Liver (tissue), 8 donors: ENCODE measurements at regions not wholly inside any gene's neighbourhood (a gene's known extent, or its start where the extent isn't known, plus 50 kb on each side); places are given as distances from the start of the nearest gene placed in this dataset.

Source experiments
- DNase-seq: peaks from one replicate; pipeline ENCODE4 v3.0.0-alpha.2; 2017; ENCODE audit warnings: low spot score
- H3K27ac ChIP-seq, 2 donors: one replicate each; pipeline ENCODE4 v1.7.0; 2013; ENCODE audit warnings: inconsistent platforms in 2 of 2, low read length in 2 of 2, control low read depth in 1 of 2, low read depth in 1 of 2, mild to moderate bottlenecking in 1 of 2
- H3K27me3 ChIP-seq, 4 donors: one replicate each; pipeline versions ENCODE4 v1.6.1 to v1.7.0; 2013; ENCODE audit warnings: low read length in 3 of 4, inconsistent platforms in 1 of 4, mild to moderate bottlenecking in 1 of 4, moderate library complexity in 1 of 4; ENCODE audit not compliant: control insufficient read depth in 4 of 4, insufficient read depth in 4 of 4
- H3K36me3 ChIP-seq, 4 donors: one replicate each; pipeline versions ENCODE4 v1.6.1 to v1.7.0; 2013; ENCODE audit warnings: low read length in 3 of 4, mild to moderate bottlenecking in 3 of 4, low read depth in 1 of 4, moderate library complexity in 1 of 4; ENCODE audit not compliant: control insufficient read depth in 4 of 4, insufficient read depth in 3 of 4
- H3K4me1 ChIP-seq, 4 donors: one replicate each; pipeline versions ENCODE4 v1.6.1 to v1.7.0; 2013; ENCODE audit warnings: low read length in 3 of 4, mild to moderate bottlenecking in 3 of 4, moderate library complexity in 1 of 4; ENCODE audit not compliant: control insufficient read depth in 4 of 4, insufficient read depth in 4 of 4
- H3K4me3 ChIP-seq, 3 donors: one replicate each; pipeline versions ENCODE4 v1.6.1 to v1.7.0; 2013; ENCODE audit warnings: low read length in 3 of 3, control low read depth in 1 of 3, low read depth in 1 of 3, mild to moderate bottlenecking in 1 of 3
- H3K9ac ChIP-seq, 2 donors: one replicate each; pipeline ENCODE4 v1.7.0; 2013; ENCODE audit warnings: low read length in 2 of 2, mild to moderate bottlenecking in 2 of 2, moderate library complexity in 2 of 2, control low read depth in 1 of 2, low read depth in 1 of 2
- H3K9me3 ChIP-seq, 4 donors: one replicate each; pipeline versions ENCODE4 v1.6.1 to v1.7.0; 2013; ENCODE audit warnings: low read length in 3 of 4; ENCODE audit not compliant: control insufficient read depth in 4 of 4
- ATF3 ChIP-seq: IDR thresholded peaks from 2 replicates; pipeline ENCODE4 v1.6.1; 2016; ENCODE audit warnings: antibody characterized with exemption
- CTCF ChIP-seq: fragments of 150-350 bp; IDR thresholded peaks from 2 replicates; pipeline ENCODE4 v1.5.1; 2017; ENCODE audit warnings: improper control_type of control experiment, low read depth, low read length; ENCODE audit not compliant: missing input control
- EGR1 ChIP-seq, 2 donors: IDR thresholded peaks; 2 replicates each; pipeline ENCODE4 v1.6.1; 2016 to 2018; ENCODE audit warnings: antibody characterized with exemption in 2 of 2, low read depth in 2 of 2
- FOXA1 ChIP-seq: IDR thresholded peaks from 2 replicates; pipeline ENCODE4 v1.6.1; 2016; ENCODE audit warnings: antibody characterized with exemption
- FOXA2 ChIP-seq: IDR thresholded peaks from 2 replicates; pipeline ENCODE4 v1.6.1; 2016; ENCODE audit warnings: antibody characterized with exemption
- GABPA ChIP-seq, 2 donors: IDR thresholded peaks in 1 of 2; conservative IDR thresholded peaks in 1 of 2; 2 replicates each; pipeline ENCODE4 v1.6.1; 2016; ENCODE audit warnings: antibody characterized with exemption in 2 of 2, mild to moderate bottlenecking in 1 of 2, moderate library complexity in 1 of 2
- HNF4A ChIP-seq, 2 donors: conservative IDR thresholded peaks; 2 replicates each; pipeline ENCODE4 v1.6.1; 2016; ENCODE audit warnings: antibody characterized with exemption in 2 of 2, mild to moderate bottlenecking in 2 of 2
- HNF4G ChIP-seq: IDR thresholded peaks from 2 replicates; pipeline ENCODE4 v1.6.1; 2016; ENCODE audit warnings: antibody characterized with exemption
- JUND ChIP-seq, 2 donors: IDR thresholded peaks; 2 replicates each; pipeline ENCODE4 v1.6.1; 2016; ENCODE audit warnings: antibody characterized with exemption in 2 of 2
- MAX ChIP-seq: IDR thresholded peaks from 2 replicates; pipeline ENCODE4 v1.6.1; 2016; ENCODE audit warnings: antibody characterized with exemption
- NR2F2 ChIP-seq: IDR thresholded peaks from 2 replicates; pipeline ENCODE4 v1.6.1; 2016; ENCODE audit warnings: antibody characterized with exemption
- RAD21 ChIP-seq, 2 donors: IDR thresholded peaks; 2 replicates each; pipeline ENCODE4 v1.6.1; 2016; ENCODE audit warnings: antibody characterized with exemption in 2 of 2, mild to moderate bottlenecking in 2 of 2
- REST ChIP-seq: IDR thresholded peaks from 2 replicates; pipeline ENCODE4 v1.6.1; 2016; ENCODE audit warnings: antibody characterized with exemption, mild to moderate bottlenecking
- RXRA ChIP-seq, 2 donors: IDR thresholded peaks; 2 replicates each; pipeline ENCODE4 v1.6.1; 2017 to 2018; ENCODE audit warnings: antibody characterized with exemption in 2 of 2, mild to moderate bottlenecking in 1 of 2
- SP1 ChIP-seq: IDR thresholded peaks from 2 replicates; pipeline ENCODE4 v1.6.1; 2018; ENCODE audit warnings: antibody characterized with exemption, mild to moderate bottlenecking
- TAF1 ChIP-seq: conservative IDR thresholded peaks from 2 replicates; pipeline ENCODE4 v1.6.1; 2016; ENCODE audit warnings: antibody characterized with exemption, mild to moderate bottlenecking
- WGBS: extraction: QIAGEN DNeasy Blood & Tissue Kit; methylation state at CpG from one replicate; pipeline ENCODE4 v1.1.7; 2013; 5-methylcytosine and 5-hydroxymethylcytosine counted together
- TF ChIP-seq, protein P1 (sequence below): IDR thresholded peaks from 2 replicates; pipeline ENCODE4 v1.6.1; 2016; ENCODE audit warnings: antibody characterized with exemption
- donor health status: healthy.
- donor health status: healthy.
- donor health status: healthy.
- donor health status: healthy.
- donor health status: healthy.

DNA sequence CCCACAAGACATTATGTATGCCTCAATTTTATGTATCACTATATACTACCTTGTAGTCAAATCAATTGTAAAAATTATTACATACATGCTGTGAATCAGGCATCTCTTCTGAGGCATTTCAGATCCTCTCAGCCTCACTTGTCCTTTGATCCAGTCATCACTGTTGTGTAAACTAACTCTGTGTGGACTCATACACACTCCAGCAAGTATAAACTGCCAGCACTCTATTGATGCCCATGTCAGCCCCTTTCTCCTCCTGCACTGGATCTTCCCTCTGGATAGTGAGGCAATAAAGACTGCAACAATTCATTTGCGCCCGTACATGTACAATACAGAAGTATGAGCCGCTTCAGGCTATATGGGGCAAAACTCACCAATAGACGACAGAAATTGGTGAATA lies 364.7 kb upstream of the TGFBR2 start (continued):
- TF ChIP-seq ATF3 (peak; percentile 68), EGR1 (IDR thresholded peaks at IDR 0.05; ENCODE audit: low read depth in 2 of 2) (no peak), RXRA (IDR thresholded peaks at IDR 0.05) (peak; percentile 60 to 76), GABPA (IDR thresholded peaks at IDR 0.05 in 1 of 2, conservative IDR thresholded peaks at IDR 0.05 in 1 of 2) (no peak), MAX (peak; percentile 60), HNF4A (conservative IDR thresholded peaks at IDR 0.05) (peak; percentile 72 to 81)
- TF ChIP-seq, protein P1, sequence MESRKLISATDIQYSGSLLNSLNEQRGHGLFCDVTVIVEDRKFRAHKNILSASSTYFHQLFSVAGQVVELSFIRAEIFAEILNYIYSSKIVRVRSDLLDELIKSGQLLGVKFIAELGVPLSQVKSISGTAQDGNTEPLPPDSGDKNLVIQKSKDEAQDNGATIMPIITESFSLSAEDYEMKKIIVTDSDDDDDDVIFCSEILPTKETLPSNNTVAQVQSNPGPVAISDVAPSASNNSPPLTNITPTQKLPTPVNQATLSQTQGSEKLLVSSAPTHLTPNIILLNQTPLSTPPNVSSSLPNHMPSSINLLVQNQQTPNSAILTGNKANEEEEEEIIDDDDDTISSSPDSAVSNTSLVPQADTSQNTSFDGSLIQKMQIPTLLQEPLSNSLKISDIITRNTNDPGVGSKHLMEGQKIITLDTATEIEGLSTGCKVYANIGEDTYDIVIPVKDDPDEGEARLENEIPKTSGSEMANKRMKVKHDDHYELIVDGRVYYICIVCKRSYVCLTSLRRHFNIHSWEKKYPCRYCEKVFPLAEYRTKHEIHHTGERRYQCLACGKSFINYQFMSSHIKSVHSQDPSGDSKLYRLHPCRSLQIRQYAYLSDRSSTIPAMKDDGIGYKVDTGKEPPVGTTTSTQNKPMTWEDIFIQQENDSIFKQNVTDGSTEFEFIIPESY = peak; percentile 35

GRCh38 chr3:30245858-30246622 lies 360.4 kb upstream of the TGFBR2 start:
- no peak for DNase-seq

DNA sequence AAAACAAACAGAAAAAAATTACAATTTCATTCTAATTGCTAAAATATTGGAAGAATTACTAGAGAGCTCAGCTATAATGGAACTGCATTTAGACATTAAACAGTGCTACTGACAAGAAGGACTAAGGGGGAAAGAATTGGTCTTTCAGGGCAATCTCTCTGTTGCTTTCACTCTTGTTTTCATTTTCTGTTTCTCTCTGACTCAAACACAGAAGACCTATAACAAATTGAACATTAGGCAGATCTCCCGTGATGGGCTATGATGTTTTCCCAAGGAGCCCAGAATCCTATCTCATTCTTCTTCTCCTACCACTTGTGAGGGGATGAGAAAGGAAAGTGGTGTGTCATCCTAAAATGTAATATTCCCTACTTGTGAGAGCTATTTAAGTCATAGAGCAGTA lies 358.0 kb upstream of the TGFBR2 start:
- H3K27ac ChIP-seq = no peak overlapping the region
- H3K36me3 ChIP-seq = no peaks in the 10 kb centered on the region
- no peak overlapping the region for H3K9ac ChIP-seq
- no peak for DNase-seq
- H3K27me3 ChIP-seq = no peaks in the 10 kb centered on the region
- no peaks in the 10 kb centered on the region for H3K9me3 ChIP-seq
- H3K4me1 ChIP-seq = no peaks in the 10 kb centered on the region
- WGBS = 68% methylated on average over 1 of the region's 1 CpG
- H3K4me3 ChIP-seq = no peak overlapping the region
- TF ChIP-seq REST = no peak
- TF ChIP-seq GABPA (IDR thresholded peaks at IDR 0.05 in 1 of 2, conservative IDR thresholded peaks at IDR 0.05 in 1 of 2) = no peak
- TF ChIP-seq FOXA2 = no peak
- TF ChIP-seq SP1 = no peak
- no peak for TF ChIP-seq RAD21 (IDR thresholded peaks at IDR 0.05)
- no peak for TF ChIP-seq TAF1
- no peak for TF ChIP-seq ATF3
- TF ChIP-seq EGR1 (IDR thresholded peaks at IDR 0.05; ENCODE audit: low read depth in 2 of 2) = no peak
- TF ChIP-seq, protein P1 = no peak
- TF ChIP-seq CTCF = no peak
- TF ChIP-seq MAX = no peak
- TF ChIP-seq HNF4G = no peak

More at GRCh38 chr3:30245858-30246622, 360.4 kb upstream of the TGFBR2 start:
- WGBS = 91% methylated on average over 9 of the region's 9 CpGs
- TF ChIP-seq ATF3 (no peak), HNF4A (conservative IDR thresholded peaks at IDR 0.05) (no peak), NR2F2 (no peak), FOXA1 (no peak), SP1 (no peak), GABPA (IDR thresholded peaks at IDR 0.05 in 1 of 2, conservative IDR thresholded peaks at IDR 0.05 in 1 of 2) (no peak), JUND (IDR thresholded peaks at IDR 0.05) (no peak), RXRA (IDR thresholded peaks at IDR 0.05) (no peak), FOXA2 (no peak)
- no peaks in the 10 kb centered on the region for H3K27me3 ChIP-seq
- H3K36me3 ChIP-seq = no peaks in the 10 kb centered on the region
- H3K4me3 ChIP-seq = no peak overlapping the region
- H3K9ac ChIP-seq = no peak overlapping the region
- no peak overlapping the region for H3K27ac ChIP-seq
- H3K9me3 ChIP-seq = no peaks in the 10 kb centered on the region
- H3K4me1 ChIP-seq = peaks cover 0 to 8% (median 4%) of the 10 kb centered on the region in 4 donors
